Sigmoid colon (tissue), 6 donors: ENCODE measurements at regions not wholly inside any gene's neighbourhood (a gene's known extent, or its start where the extent isn't known, plus 50 kb on each side); places are given as distances from the start of the nearest gene placed in this dataset.

Experiments used
- DNase-seq: peaks from one replicate; pipeline ENCODE4 v3.0.0-alpha.2; 2019
- H3K27ac ChIP-seq, 4 donors: fragments of 200-600 bp; sonication (generic); one replicate each; pipeline ENCODE4 v1.5.1; 2016 to 2019; ENCODE audit warnings: mild to moderate bottlenecking in 1 of 4
- H3K27me3 ChIP-seq, 3 donors: fragments of 200-600 bp; sonication (generic); one replicate each; pipeline ENCODE4 v1.5.1; 2019; ENCODE audit warnings: mild to moderate bottlenecking in 1 of 3
- H3K36me3 ChIP-seq, 4 donors: fragments of 200-600 bp; sonication (generic); one replicate each; pipeline ENCODE4 v1.5.1; 2016 to 2019
- H3K4me1 ChIP-seq, 4 donors: fragments of 200-600 bp; sonication (generic); one replicate each; pipeline ENCODE4 v1.5.1; 2017 to 2019
- H3K4me3 ChIP-seq, 4 donors: fragments of 200-600 bp; sonication (generic); one replicate each; pipeline ENCODE4 v1.5.1; 2017 to 2019; ENCODE audit warnings: mild to moderate bottlenecking in 2 of 4, moderate library complexity in 1 of 4
- H3K9me3 ChIP-seq, 4 donors: fragments of 200-600 bp in 3 of 4; sonication (generic) in 3 of 4; one replicate each; pipeline versions ENCODE4 v1.5.1 to v1.6.1; 2013 to 2019
- EP300 ChIP-seq, 4 donors: sonication (generic); formaldehyde crosslinking; IDR thresholded peaks; one replicate each; pipeline ENCODE4 v1.6.1; 2017; ENCODE audit warnings: antibody characterized with exemption in 4 of 4
- POLR2A ChIP-seq, 2 donors: fragments of 450-650 bp; IDR thresholded peaks; one replicate each; pipeline ENCODE4 v1.6.1; 2016; ENCODE audit warnings: antibody characterized with exemption in 2 of 2, mild to moderate bottlenecking in 2 of 2, moderate library complexity in 2 of 2
- POLR2AphosphoS5 ChIP-seq, 4 donors: sonication (generic); formaldehyde crosslinking; IDR thresholded peaks; one replicate each; pipeline ENCODE4 v1.6.1; 2017; ENCODE audit warnings: antibody characterized with exemption in 4 of 4
- WGBS, 2 donors: extraction: QIAGEN DNeasy Blood & Tissue Kit; methylation state at CpG; one replicate each; pipeline ENCODE4 v1.1.7; 2013; 5-methylcytosine and 5-hydroxymethylcytosine counted together
- intact Hi-C: fragments of 100-400 bp; cut with DNase I; formaldehyde crosslinking; loops from one replicate; pipeline ENCODE4 v1.15.1; 2023
- small RNA-seq, 3 donors: library from RNA; depleted of rRNA; stranded (forward); fragments of <200 nt; gene quantifications; one replicate each; pipeline ENCODE3, GENCODE V24; 2016
- TF ChIP-seq, protein P1 (sequence below), 4 experiments: fragments of 450-650 bp in 3 of 4; fragments of 200-600 bp in 1 of 4; IDR thresholded peaks; one replicate each; pipeline ENCODE4 v1.5.1; 2016 to 2019; ENCODE audit warnings: antibody characterized with exemption in 4 of 4, mild to moderate bottlenecking in 3 of 4, moderate library complexity in 2 of 4
- donor health status: healthy with polysubstance abuse.
- donor health status: healthy.

DNA sequence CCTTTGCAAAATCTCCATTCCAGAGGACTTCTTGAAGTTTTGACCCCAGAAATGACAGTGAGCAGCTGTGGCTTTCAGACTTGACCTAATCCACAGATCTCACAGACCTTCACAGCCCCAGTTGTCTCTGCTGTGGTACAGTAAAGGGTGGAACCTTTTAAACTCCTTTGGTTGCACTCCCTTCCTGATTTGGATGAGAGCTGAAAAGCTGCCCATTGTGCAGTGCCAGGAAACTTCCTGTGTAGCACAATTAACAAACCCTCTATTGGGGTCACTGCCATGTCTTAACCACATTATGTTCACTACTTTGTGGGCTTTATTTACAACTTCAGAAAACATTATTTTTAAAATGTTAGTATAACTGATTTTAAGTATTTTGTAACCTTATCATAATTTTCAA lies 56.7 kb upstream of the PCSK5 start:
- Histone ChIP-seq H3K27ac (no peak overlapping the region), H3K4me1 (no peaks in the 10 kb centered on the region), H3K27me3 (no peaks in the 10 kb centered on the region), H3K36me3 (no peaks in the 10 kb centered on the region), H3K4me3 (no peak overlapping the region), H3K9me3 (no peaks in the 10 kb centered on the region)
- TF ChIP-seq POLR2AphosphoS5 (IDR thresholded peaks at IDR 0.05) (no peak), EP300 (IDR thresholded peaks at IDR 0.05) (no peak), POLR2A (IDR thresholded peaks at IDR 0.05) (no peak)
- TF ChIP-seq, protein P1, sequence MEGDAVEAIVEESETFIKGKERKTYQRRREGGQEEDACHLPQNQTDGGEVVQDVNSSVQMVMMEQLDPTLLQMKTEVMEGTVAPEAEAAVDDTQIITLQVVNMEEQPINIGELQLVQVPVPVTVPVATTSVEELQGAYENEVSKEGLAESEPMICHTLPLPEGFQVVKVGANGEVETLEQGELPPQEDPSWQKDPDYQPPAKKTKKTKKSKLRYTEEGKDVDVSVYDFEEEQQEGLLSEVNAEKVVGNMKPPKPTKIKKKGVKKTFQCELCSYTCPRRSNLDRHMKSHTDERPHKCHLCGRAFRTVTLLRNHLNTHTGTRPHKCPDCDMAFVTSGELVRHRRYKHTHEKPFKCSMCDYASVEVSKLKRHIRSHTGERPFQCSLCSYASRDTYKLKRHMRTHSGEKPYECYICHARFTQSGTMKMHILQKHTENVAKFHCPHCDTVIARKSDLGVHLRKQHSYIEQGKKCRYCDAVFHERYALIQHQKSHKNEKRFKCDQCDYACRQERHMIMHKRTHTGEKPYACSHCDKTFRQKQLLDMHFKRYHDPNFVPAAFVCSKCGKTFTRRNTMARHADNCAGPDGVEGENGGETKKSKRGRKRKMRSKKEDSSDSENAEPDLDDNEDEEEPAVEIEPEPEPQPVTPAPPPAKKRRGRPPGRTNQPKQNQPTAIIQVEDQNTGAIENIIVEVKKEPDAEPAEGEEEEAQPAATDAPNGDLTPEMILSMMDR (IDR thresholded peaks at IDR 0.05), result no peak
- DNase-seq, result no peak
- intact Hi-C loops, result no loop called here

- Histone ChIP-seq H3K36me3 (no peaks in the 10 kb centered on the region), H3K4me1 (no peaks in the 10 kb centered on the region), H3K27me3 (no peaks in the 10 kb centered on the region), H3K27ac (no peak overlapping the region), H3K4me3 (no peak overlapping the region), H3K9me3 (no peaks in the 10 kb centered on the region)
- WGBS, 2 donors, result 47 to 78% methylated on average over 2 of the region's 2 CpGs
- TF ChIP-seq EP300 (IDR thresholded peaks at IDR 0.05) (no peak), POLR2AphosphoS5 (IDR thresholded peaks at IDR 0.05) (no peak), POLR2A (IDR thresholded peaks at IDR 0.05) (no peak)
- TF ChIP-seq, protein P1 (IDR thresholded peaks at IDR 0.05), result no peak
- no peak for DNase-seq
- intact Hi-C loops, result no loop called here
Measured at GRCh38 chr9:75834878-75835277, 55.6 kb upstream of the PCSK5 start.

Small RNA genes lying in the stretch of these regions (small RNA-seq; reads per million reads assigned to genes)
- 0 reads per million in 3 donors for gene RNU6-1228P
